SU-DHL-6 (cell line): ENCODE measurements at regions not wholly inside any gene's neighbourhood (a gene's known extent, or its start where the extent isn't known, plus 50 kb on each side); places are given as distances from the start of the nearest gene placed in this dataset.

Source experiments
- H2AFZ ChIP-seq: fragments of 200-600 bp; sonication (generic); 2 replicates; pipeline ENCODE4 v1.6.1; 2014; ENCODE audit warnings: low read depth, mild to moderate bottlenecking, moderate library complexity, mixed read lengths, antibody characterized with exemption, low read length; ENCODE audit not compliant: severe bottlenecking
- H3F3A ChIP-seq: fragments of 200-600 bp; shearing (Covaris generic); 2 replicates; pipeline ENCODE4 v1.6.0; 2016; ENCODE audit warnings: antibody characterized with exemption, mild to moderate bottlenecking; ENCODE audit not compliant: insufficient read depth
- H3K27ac ChIP-seq: fragments of 200-600 bp; sonication (generic); 2 replicates; pipeline ENCODE4 v1.5.1; 2016; ENCODE audit warnings: low read depth, mild to moderate bottlenecking, low read length, moderate library complexity, mixed read lengths
- H3K27me3 ChIP-seq: fragments of 200-600 bp; sonication (generic), shearing (Covaris generic); 2 replicates; pipeline ENCODE4 v1.6.0; 2014; ENCODE audit warnings: mild to moderate bottlenecking, low read length
- H3K36me3 ChIP-seq: fragments of 200-600 bp; sonication (generic); 2 replicates; pipeline ENCODE4 v1.6.1; 2014; ENCODE audit warnings: mild to moderate bottlenecking, low read length, mixed read lengths
- H3K4me2 ChIP-seq: fragments of 300-600, 200-600 bp; shearing (Covaris generic), sonication (generic); 2 replicates; pipeline ENCODE4 v1.6.0; 2014; ENCODE audit warnings: low read length, low read depth, mild to moderate bottlenecking; ENCODE audit not compliant: poor library complexity, severe bottlenecking
- H3K4me3 ChIP-seq: fragments of 200-600 bp; sonication (generic); 2 replicates; pipeline ENCODE4 v1.5.1; 2014; ENCODE audit warnings: antibody characterized with exemption, low read length, mild to moderate bottlenecking, mixed read lengths; ENCODE audit not compliant: insufficient read depth, poor library complexity, severe bottlenecking
- H3K79me2 ChIP-seq: fragments of 200-600 bp; sonication (generic); 2 replicates; pipeline ENCODE4 v1.6.1; 2014; ENCODE audit warnings: mild to moderate bottlenecking, low read length, moderate library complexity; ENCODE audit not compliant: insufficient read depth
- H3K9ac ChIP-seq: fragments of 200-600 bp; sonication (generic); 2 replicates; pipeline ENCODE4 v1.7.0; 2014; ENCODE audit warnings: mild to moderate bottlenecking, low read length
- H3K9me2 ChIP-seq: fragments of 200-600 bp; sonication (generic); replicated peaks from 2 replicates; pipeline ENCODE4 v1.6.1; 2014; ENCODE audit warnings: low read length; ENCODE audit not compliant: insufficient read depth
- H3K9me3 ChIP-seq: fragments of 200-600 bp; sonication (generic); 2 replicates; pipeline ENCODE4 v1.6.1; 2014; ENCODE audit warnings: low read length, mixed read lengths; ENCODE audit not compliant: insufficient read depth
- H4K20me1 ChIP-seq: fragments of 200-600 bp; sonication (generic); 2 replicates; pipeline ENCODE4 v1.6.1; 2014; ENCODE audit warnings: low read depth, mild to moderate bottlenecking, antibody characterized with exemption, low read length, moderate library complexity, mixed read lengths
- CTCF ChIP-seq: fragments of 200-600 bp; sonication (generic); IDR thresholded peaks from one replicate; pipeline ENCODE4 v1.5.1; 2017; ENCODE audit warnings: antibody characterized with exemption, mild to moderate bottlenecking, low read length, moderate library complexity; ENCODE audit not compliant: insufficient read depth, poor library complexity, severe bottlenecking
- EZH2phosphoT487 ChIP-seq: fragments of 200-600 bp; sonication (generic), shearing (Covaris generic); conservative IDR thresholded peaks from 2 replicates; pipeline ENCODE4 v1.6.1; 2018; ENCODE audit warnings: mild to moderate bottlenecking, antibody characterized with exemption, low read length, moderate library complexity, mixed read lengths

GRCh38 chr12:67147447-67147846 is 121.7 kb upstream of the CAND1 start:
- Histone ChIP-seq H3K27me3 (no peaks in the 10 kb centered on the region), H3F3A (no peaks in the 10 kb centered on the region), H4K20me1 (no peaks in the 10 kb centered on the region), H3K4me2 (no peak overlapping the region), H2AFZ (no peak overlapping the region), H3K9me3 (no peaks in the 10 kb centered on the region), H3K4me3 (no peak overlapping the region), H3K27ac (no peak overlapping the region), H3K36me3 (no peaks in the 10 kb centered on the region), H3K9me2 (no peaks in the 10 kb centered on the region), H3K9ac (no peak overlapping the region), H3K79me2 (no peaks in the 10 kb centered on the region)
- no peak for TF ChIP-seq CTCF
- no peak for TF ChIP-seq EZH2phosphoT487

DNA sequence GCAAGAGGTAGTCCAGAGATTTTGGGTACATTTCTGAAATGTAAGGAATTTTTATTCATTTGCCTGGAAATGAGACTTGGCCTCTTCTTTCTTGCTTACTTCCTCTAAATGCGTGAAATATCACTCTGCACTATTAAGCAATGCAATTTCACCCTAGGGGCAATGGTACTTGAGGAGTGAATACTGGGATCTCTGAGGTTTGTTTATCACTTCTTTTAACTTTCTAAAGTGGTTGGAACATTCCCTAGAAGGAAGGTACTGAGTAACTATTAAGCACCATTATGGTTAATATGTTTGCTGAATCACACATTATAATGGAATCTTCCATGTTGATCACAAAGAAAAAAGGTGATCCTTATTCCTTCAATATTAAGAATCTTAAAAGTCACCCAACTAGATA is 120.9 kb upstream of the CAND1 start:
- no peaks in the 10 kb centered on the region for H3K27me3 ChIP-seq
- no peak overlapping the region for H3K4me2 ChIP-seq
- H4K20me1 ChIP-seq, result no peaks in the 10 kb centered on the region
- H2AFZ ChIP-seq, result no peak overlapping the region
- no peak overlapping the region for H3K9ac ChIP-seq
- H3K9me3 ChIP-seq, result no peaks in the 10 kb centered on the region
- H3F3A ChIP-seq, result no peaks in the 10 kb centered on the region
- no peaks in the 10 kb centered on the region for H3K36me3 ChIP-seq
- no peak for TF ChIP-seq CTCF
- no peak for TF ChIP-seq EZH2phosphoT487
- H3K9me2 ChIP-seq, result no peaks in the 10 kb centered on the region
- no peaks in the 10 kb centered on the region for H3K79me2 ChIP-seq
- no peak overlapping the region for H3K4me3 ChIP-seq
- H3K27ac ChIP-seq, result no peak overlapping the region

DNA sequence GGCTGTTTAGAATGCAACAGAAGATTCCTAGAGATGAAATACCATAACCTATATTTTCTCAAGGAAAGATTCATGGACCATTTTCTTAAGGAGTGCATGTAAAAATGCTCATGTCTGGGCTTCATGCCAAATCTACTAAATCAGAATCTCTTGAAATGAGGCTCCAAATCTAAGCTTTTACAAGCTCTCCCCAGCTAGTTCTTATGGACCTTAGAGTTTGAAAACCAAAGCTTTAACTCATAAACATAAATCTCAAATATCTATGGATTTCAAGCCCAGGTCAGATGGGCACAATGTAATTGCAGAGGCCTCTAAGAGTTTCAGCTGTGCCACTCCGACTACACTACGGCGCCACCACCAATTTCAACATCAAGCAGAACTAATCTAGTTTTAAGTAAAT is 117.3 kb upstream of the CAND1 start:
- Histone ChIP-seq H3K9ac (no peak overlapping the region), H3K27ac (no peak overlapping the region), H4K20me1 (no peaks in the 10 kb centered on the region), H3F3A (no peaks in the 10 kb centered on the region), H3K27me3 (no peaks in the 10 kb centered on the region), H3K79me2 (no peaks in the 10 kb centered on the region), H3K4me3 (no peak overlapping the region), H3K9me3 (no peaks in the 10 kb centered on the region), H2AFZ (no peak overlapping the region), H3K9me2 (no peaks in the 10 kb centered on the region), H3K4me2 (no peak overlapping the region), H3K36me3 (no peaks in the 10 kb centered on the region)
- no peak for TF ChIP-seq CTCF
- no peak for TF ChIP-seq EZH2phosphoT487

- Histone ChIP-seq H3K9me3 (no peaks in the 10 kb centered on the region), H3F3A (no peaks in the 10 kb centered on the region), H3K4me3 (no peak overlapping the region), H4K20me1 (no peaks in the 10 kb centered on the region), H3K27ac (no peak overlapping the region), H2AFZ (no peak overlapping the region), H3K79me2 (no peaks in the 10 kb centered on the region), H3K36me3 (no peaks in the 10 kb centered on the region), H3K27me3 (no peaks in the 10 kb centered on the region), H3K9me2 (no peaks in the 10 kb centered on the region), H3K4me2 (no peak overlapping the region), H3K9ac (no peak overlapping the region)
- TF ChIP-seq EZH2phosphoT487 (no peak), CTCF (no peak)
These were observed 116.7 kb upstream of the CAND1 start for GRCh38 chr12:67152451-67152850.
